ENCODE measurements at regions not wholly inside any gene's neighbourhood (a gene's known extent, or its start where the extent isn't known, plus 50 kb on each side); places are given as distances from the start of the nearest gene placed in this dataset.

DNA sequence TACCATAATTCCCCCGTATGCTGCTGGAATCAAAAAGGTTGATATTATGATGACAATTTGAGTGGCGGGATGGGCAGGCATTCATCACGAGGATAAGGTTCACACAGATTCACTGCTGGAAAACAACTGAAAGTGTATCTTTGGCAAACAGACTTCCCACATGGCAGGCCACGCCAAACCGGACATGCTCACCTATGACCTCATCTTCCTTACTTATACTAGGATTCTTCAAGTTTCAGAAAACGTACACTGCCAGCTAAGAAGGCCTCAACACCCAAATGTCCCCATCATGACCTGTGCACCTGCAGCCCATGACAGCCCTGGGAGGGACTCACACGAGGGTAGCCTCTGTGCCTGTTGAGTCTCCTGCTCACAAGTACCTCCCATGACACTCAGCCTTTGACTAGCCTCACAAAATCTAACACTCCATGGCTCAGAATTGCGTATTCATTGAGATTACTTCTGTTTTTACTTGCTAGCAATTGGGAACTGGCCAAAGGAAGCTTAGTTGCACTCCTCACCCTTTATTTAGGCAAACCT is 259.0 kb upstream of the GHITM start:
- Histone ChIP-seq H3K4me3 (ENCODE audit: low read length) (no peak overlapping the region), H3K4me1 (ENCODE audit: control insufficient read depth, insufficient read depth, low read length) (no peaks in the 10 kb centered on the region), H3K27ac (ENCODE audit: low read length) (no peak overlapping the region), H3K27me3 (ENCODE audit: control insufficient read depth, insufficient read depth) (no peaks in the 10 kb centered on the region), H3K9me3 (ENCODE audit: control insufficient read depth, low read length) (no peaks in the 10 kb centered on the region)
- peak in 2 of 3 donors; percentile 15 to 42 for DNase-seq
- intact Hi-C loops (cut with DNase I): no loop called here
- WGBS: 57% methylated on average over 8 of the region's 8 CpGs
- peak; percentile 47 to 74 for ATAC-seq

- no peaks in the 10 kb centered on the region for H3K27me3 ChIP-seq (ENCODE audit: control insufficient read depth, insufficient read depth)
- H3K27ac ChIP-seq (ENCODE audit: low read length): no peak overlapping the region
- ATAC-seq (peak; percentile 69 to 85), DNase-seq (peak in 1 of 3 donors; percentile 57)
- no peak overlapping the region for H3K4me3 ChIP-seq (ENCODE audit: low read length)
- intact Hi-C loops (cut with DNase I): no loop called here
- H3K9me3 ChIP-seq (ENCODE audit: control insufficient read depth, low read length): no peaks in the 10 kb centered on the region
- H3K4me1 ChIP-seq (ENCODE audit: control insufficient read depth, insufficient read depth, low read length): no peaks in the 10 kb centered on the region
- 22% methylated on average over 1 of the region's 1 CpG for WGBS
These were observed 257.6 kb upstream of the GHITM start for GRCh38 chr10:83881661-83882060.

DNA sequence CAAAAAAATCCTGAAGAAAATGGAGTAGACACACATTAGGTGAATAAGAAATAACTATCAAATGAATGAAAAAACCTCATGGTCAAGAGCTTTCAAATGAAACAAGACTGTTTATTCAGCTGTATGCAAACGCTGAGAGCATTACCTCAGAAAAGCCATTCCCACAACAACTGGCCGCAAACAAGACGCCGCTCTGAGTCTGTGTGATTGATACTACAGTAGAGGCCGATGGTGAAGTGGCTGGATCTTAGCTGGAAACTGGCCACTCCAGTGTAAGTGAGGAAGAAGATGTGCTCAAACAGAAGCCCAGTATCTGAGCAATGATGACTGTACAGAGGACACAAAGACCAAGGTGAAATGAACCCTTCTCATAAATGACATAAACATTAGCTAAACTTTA is 252.4 kb upstream of the GHITM start:
- no peaks in the 10 kb centered on the region for H3K4me1 ChIP-seq (ENCODE audit: control insufficient read depth, insufficient read depth, low read length)
- H3K9me3 ChIP-seq (ENCODE audit: control insufficient read depth, low read length): no peaks in the 10 kb centered on the region
- H3K27me3 ChIP-seq (ENCODE audit: control insufficient read depth, insufficient read depth): no peaks in the 10 kb centered on the region
- intact Hi-C loops (cut with DNase I): no loop called here
- DNase-seq (no peak), ATAC-seq (no peak)
- H3K27ac ChIP-seq (ENCODE audit: low read length): no peak overlapping the region
- WGBS: 74% methylated on average over 5 of the region's 5 CpGs
- H3K4me3 ChIP-seq (ENCODE audit: low read length): no peak overlapping the region

DNA sequence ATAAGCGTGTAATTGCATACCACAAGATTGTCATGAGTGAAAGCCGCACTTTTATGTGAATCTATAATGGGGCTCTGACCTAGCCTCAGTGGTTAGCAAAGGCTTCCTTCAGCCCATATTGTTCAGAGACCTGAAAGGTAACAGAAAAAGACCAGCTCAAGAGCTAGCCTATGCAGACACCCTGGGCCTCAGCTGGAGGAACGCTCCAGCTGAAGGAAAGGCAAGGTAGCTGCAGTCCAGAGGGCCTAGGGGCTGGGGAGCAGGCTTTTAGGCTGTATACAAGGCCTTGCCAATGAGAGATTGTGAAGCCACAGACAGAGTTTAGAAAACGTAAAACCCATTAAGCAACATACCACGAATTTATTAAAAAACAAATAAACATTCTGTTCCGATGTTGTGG is 246.6 kb upstream of the GHITM start:
- DNase-seq (no peak), ATAC-seq (no peak)
- no peak overlapping the region for H3K27ac ChIP-seq (ENCODE audit: low read length)
- H3K4me3 ChIP-seq (ENCODE audit: low read length): no peak overlapping the region
- intact Hi-C loops (cut with DNase I): no loop called here
- H3K4me1 ChIP-seq (ENCODE audit: control insufficient read depth, insufficient read depth, low read length): no peaks in the 10 kb centered on the region
- no peaks in the 10 kb centered on the region for H3K9me3 ChIP-seq (ENCODE audit: control insufficient read depth, low read length)
- no peaks in the 10 kb centered on the region for H3K27me3 ChIP-seq (ENCODE audit: control insufficient read depth, insufficient read depth)
- WGBS: 93% methylated on average over 6 of the region's 6 CpGs

- H3K27me3 ChIP-seq (ENCODE audit: control insufficient read depth, insufficient read depth): no peaks in the 10 kb centered on the region
- intact Hi-C loops (cut with DNase I): no loop called here
- no peak overlapping the region for H3K27ac ChIP-seq (ENCODE audit: low read length)
- no peaks in the 10 kb centered on the region for H3K4me1 ChIP-seq (ENCODE audit: control insufficient read depth, insufficient read depth, low read length)
- H3K4me3 ChIP-seq (ENCODE audit: low read length): no peak overlapping the region
- DNase-seq: no peak
- no peak for ATAC-seq
- 93% methylated on average over 6 of the region's 6 CpGs for WGBS
- H3K9me3 ChIP-seq (ENCODE audit: control insufficient read depth, low read length): no peaks in the 10 kb centered on the region
These were observed 243.1 kb upstream of the GHITM start for GRCh38 chr10:83896219-83896618.

DNA sequence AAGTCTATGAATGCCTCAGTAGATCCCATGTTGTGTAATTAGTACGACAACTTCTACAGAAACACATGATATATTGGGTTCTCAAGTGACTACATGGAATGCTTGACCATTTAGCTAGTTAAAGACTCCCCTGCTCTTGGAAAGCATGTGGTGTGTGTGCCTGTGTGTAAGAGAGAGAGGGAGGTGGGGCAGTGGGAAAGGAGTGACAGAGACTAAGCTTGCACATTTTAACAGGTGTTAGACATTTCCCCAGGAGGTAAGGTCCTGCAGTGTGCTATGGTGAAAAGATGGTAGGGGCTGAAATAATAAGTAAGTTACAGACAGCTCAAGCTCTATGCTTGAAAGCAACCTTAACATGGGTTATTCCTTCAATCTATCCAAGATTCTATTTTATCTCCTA is 241.7 kb upstream of the GHITM start:
- DNase-seq (no peak), ATAC-seq (no peak)
- intact Hi-C loops (cut with DNase I): no loop called here
- no peaks in the 10 kb centered on the region for H3K9me3 ChIP-seq (ENCODE audit: control insufficient read depth, low read length)
- WGBS: 83% methylated on average over 1 of the region's 1 CpG
- no peak overlapping the region for H3K4me3 ChIP-seq (ENCODE audit: low read length)
- H3K4me1 ChIP-seq (ENCODE audit: control insufficient read depth, insufficient read depth, low read length): no peaks in the 10 kb centered on the region
- no peaks in the 10 kb centered on the region for H3K27me3 ChIP-seq (ENCODE audit: control insufficient read depth, insufficient read depth)
- no peak overlapping the region for H3K27ac ChIP-seq (ENCODE audit: low read length)

DNA sequence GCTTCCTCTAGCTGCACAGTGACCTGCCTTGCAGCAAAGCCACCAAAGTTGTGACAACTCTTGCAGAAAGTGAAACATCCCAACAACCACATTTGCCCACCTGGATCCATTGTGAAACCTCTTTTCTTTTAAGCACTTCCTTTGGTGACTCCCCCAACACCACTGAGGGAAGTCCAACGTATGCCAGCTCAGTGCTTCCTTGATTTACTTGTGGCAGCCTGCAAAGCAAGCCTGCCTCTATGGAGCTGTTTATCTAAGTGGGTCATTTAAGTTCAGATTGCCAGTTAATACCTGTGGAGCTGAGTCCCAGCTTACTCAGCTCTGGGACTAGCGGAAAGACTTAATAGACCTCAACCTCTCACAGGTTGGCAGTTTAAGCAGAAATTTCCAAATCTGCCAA is 230.8 kb upstream of the GHITM start:
- intact Hi-C loops (cut with DNase I): no loop called here
- H3K27ac ChIP-seq (ENCODE audit: low read length): no peak overlapping the region
- H3K4me3 ChIP-seq (ENCODE audit: low read length): no peak overlapping the region
- no peaks in the 10 kb centered on the region for H3K9me3 ChIP-seq (ENCODE audit: control insufficient read depth, low read length)
- ATAC-seq (no peak), DNase-seq (no peak)
- WGBS: 67% methylated on average over 2 of the region's 2 CpGs
- no peaks in the 10 kb centered on the region for H3K4me1 ChIP-seq (ENCODE audit: control insufficient read depth, insufficient read depth, low read length)
- no peaks in the 10 kb centered on the region for H3K27me3 ChIP-seq (ENCODE audit: control insufficient read depth, insufficient read depth)

DNA sequence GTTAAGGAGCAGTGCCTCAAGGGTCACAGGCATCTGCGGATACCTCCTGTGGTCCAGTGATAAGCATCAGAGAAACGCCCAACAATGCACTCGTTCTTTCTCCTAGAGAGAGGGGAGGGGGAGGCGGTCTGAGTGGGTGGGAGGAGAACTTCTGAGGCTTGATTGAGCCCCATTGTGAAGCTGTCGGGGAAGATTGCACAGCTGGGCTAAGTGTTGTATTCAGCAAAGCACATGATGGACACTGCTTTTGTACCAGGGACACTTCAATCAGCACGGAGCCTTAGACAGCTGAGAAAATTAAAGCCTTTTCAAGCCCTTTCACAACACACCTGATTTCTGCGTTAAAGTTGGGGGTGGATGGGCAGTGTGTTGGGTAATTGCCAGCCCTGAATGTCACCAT is 230.3 kb upstream of the GHITM start:
- H3K4me3 ChIP-seq (ENCODE audit: low read length): no peak overlapping the region
- 38% methylated on average over 7 of the region's 7 CpGs for WGBS

DNA sequence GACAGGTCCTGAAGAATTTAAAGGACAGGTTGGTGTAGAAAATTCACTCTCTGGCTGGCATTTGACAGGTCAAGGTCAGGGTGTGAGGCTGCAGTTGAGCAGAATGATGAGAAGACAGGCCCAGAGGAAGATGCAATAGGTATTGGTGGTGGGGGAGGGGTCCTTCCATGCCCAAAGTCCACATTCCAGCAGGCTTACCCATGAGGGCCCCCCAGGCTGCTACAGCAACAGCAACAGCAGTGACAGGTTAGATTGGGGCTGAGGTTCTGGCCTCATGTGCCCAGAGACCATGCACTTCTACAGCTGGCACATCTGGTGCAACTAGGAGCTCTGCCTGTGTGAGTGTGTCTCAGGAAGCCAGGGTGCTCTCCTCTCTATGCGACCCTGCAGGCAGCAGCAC is 223.5 kb upstream of the GHITM start:
- WGBS: 63% methylated on average over 1 of the region's 1 CpG
- Histone ChIP-seq H3K4me1 (ENCODE audit: control insufficient read depth, insufficient read depth, low read length) (peaks cover 2% of the 10 kb centered on the region), H3K4me3 (ENCODE audit: low read length) (no peak overlapping the region), H3K27me3 (ENCODE audit: control insufficient read depth, insufficient read depth) (no peaks in the 10 kb centered on the region), H3K27ac (ENCODE audit: low read length) (no peak overlapping the region), H3K9me3 (ENCODE audit: control insufficient read depth, low read length) (no peaks in the 10 kb centered on the region)
- ATAC-seq (no peak), DNase-seq (no peak)
- intact Hi-C loops (cut with DNase I): no loop called here

More for the DNA sequence above, 230.3 kb upstream of the GHITM start:
- DNase-seq: no peak
- H3K27ac ChIP-seq (ENCODE audit: low read length): no peak overlapping the region
- intact Hi-C loops (cut with DNase I): no loop called here
- no peak for ATAC-seq
- no peaks in the 10 kb centered on the region for H3K9me3 ChIP-seq (ENCODE audit: control insufficient read depth, low read length)
- H3K27me3 ChIP-seq (ENCODE audit: control insufficient read depth, insufficient read depth): no peaks in the 10 kb centered on the region
- H3K4me1 ChIP-seq (ENCODE audit: control insufficient read depth, insufficient read depth, low read length): no peaks in the 10 kb centered on the region

DNA sequence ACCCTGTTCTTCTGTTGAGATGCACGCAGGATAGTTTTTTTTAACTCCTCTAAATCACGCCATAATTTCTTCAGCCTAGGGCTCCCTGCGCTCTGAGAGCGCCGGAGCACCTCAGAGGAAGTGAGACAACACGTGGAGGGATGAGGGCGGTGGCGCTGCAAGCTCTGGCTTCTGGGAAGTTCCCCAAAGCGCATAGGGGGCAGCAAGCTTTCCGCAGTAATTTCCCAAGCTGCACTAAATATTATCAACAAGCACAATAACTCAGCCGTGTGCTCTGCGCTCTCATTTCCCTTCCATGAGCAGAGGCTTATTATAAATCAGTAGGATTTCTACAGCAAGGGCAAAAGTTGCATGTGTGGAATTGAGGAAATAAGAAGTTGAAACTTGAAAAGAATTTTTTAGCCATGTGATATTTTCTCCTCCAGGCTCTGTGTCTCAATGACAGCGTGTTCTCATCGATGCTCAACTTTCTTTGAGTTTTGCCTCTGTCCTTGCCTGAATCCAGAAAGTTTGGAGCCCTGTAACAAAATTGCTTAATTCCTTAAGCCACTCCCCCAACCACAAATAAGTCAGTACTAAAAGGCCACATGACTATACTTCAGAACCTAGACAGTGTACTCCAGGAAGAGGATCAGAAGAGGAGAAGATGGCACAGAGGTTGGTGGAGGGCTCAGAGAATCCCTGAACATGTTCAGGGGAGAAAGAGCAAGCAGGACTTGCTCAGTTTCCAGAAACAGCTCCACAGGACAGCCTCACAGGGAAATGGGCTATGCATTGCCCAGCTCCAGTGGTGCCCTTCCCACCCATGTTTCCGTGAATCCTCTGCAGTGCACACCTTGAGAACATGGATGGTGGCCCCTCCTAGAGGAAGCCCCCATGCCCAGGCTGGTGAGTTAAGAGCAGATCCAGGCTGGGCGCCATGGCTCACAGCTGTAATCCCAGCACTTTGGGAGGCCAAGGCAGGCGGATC is 221.5 kb upstream of the GHITM start:
- intact Hi-C loops (cut with DNase I): no loop called here
- Histone ChIP-seq H3K27me3 (ENCODE audit: control insufficient read depth, insufficient read depth) (no peaks in the 10 kb centered on the region), H3K9me3 (ENCODE audit: control insufficient read depth, low read length) (no peaks in the 10 kb centered on the region), H3K4me3 (ENCODE audit: low read length) (no peak overlapping the region), H3K4me1 (ENCODE audit: control insufficient read depth, insufficient read depth, low read length) (peaks cover 2% of the 10 kb centered on the region), H3K27ac (ENCODE audit: low read length) (no peak overlapping the region)
- WGBS: 54% methylated on average over 17 of the region's 17 CpGs
- ATAC-seq (peak; percentile 71 to 81), DNase-seq (peak; percentile 38 to 81 (median 70))

GRCh38 chr10:83919187-83919586 is 220.1 kb upstream of the GHITM start:
- ATAC-seq (no peak), DNase-seq (no peak)
- intact Hi-C loops (cut with DNase I): no loop called here
- Histone ChIP-seq H3K9me3 (ENCODE audit: control insufficient read depth, low read length) (no peaks in the 10 kb centered on the region), H3K4me3 (ENCODE audit: low read length) (no peak overlapping the region), H3K4me1 (ENCODE audit: control insufficient read depth, insufficient read depth, low read length) (peaks cover 2% of the 10 kb centered on the region), H3K27me3 (ENCODE audit: control insufficient read depth, insufficient read depth) (no peaks in the 10 kb centered on the region), H3K27ac (ENCODE audit: low read length) (no peak overlapping the region)
- 83% methylated on average over 2 of the region's 2 CpGs for WGBS
